ENCODE measurements at regions not wholly inside any gene's neighbourhood (a gene's known extent, or its start where the extent isn't known, plus 50 kb on each side); places are given as distances from the start of the nearest gene placed in this dataset.
A peak's percentile ranks its signal among the peaks of the same experiment; 100 is the strongest.

DNA sequence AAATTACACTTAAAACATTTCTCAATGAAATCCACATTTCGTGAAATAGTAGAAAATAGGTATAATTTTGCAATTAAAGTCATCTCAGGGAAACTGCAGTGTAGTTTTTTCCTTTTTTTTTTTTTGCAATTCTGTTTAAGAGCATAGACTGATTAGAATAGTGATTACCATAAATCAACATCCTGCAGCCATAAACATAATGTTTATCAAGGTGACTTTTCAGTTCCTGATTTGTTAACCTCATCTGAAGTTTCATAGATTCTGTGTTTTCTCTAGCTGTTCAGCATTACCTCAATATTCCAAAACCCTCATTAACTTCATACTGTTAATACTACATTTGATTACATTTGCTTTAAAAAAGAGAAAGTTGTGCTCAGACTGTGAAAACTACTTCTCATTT, 286.3 kb upstream of the DACH1 start:
- no TSS peak for BruUV-seq (replicated peaks)
- POLR2A ChIA-PET (ENCODE audit: low non-redundant PET) = no interaction called here
- H3K9me3 ChIP-seq (ENCODE audit: low read depth, low read length, poor library complexity, severe bottlenecking) = no peaks in the 10 kb centered on the region
- H3K4me3 ChIP-seq (ENCODE audit: low read depth, low read length, poor library complexity, severe bottlenecking) = no peak overlapping the region
- no peak overlapping the region for H3K27ac ChIP-seq (ENCODE audit: low read depth, low read length, poor library complexity, severe bottlenecking)
- no peaks in the 10 kb centered on the region for H3K4me1 ChIP-seq (ENCODE audit: insufficient read depth, low read length, poor library complexity, severe bottlenecking)
- intact Hi-C loops (cut with micrococcal nuclease; ENCODE audit: unreplicated experiment) = no loop called here
- CTCF ChIA-PET = no interaction called here
- H3K27me3 ChIP-seq (replicated peaks; ENCODE audit: insufficient read depth, low read depth, low read length, poor library complexity) = peaks cover 36% of the 10 kb centered on the region
- no peaks in the 10 kb centered on the region for H3K36me3 ChIP-seq (ENCODE audit: insufficient read depth, low read length, poor library complexity, severe bottlenecking)
- TF ChIP-seq, protein P1, sequence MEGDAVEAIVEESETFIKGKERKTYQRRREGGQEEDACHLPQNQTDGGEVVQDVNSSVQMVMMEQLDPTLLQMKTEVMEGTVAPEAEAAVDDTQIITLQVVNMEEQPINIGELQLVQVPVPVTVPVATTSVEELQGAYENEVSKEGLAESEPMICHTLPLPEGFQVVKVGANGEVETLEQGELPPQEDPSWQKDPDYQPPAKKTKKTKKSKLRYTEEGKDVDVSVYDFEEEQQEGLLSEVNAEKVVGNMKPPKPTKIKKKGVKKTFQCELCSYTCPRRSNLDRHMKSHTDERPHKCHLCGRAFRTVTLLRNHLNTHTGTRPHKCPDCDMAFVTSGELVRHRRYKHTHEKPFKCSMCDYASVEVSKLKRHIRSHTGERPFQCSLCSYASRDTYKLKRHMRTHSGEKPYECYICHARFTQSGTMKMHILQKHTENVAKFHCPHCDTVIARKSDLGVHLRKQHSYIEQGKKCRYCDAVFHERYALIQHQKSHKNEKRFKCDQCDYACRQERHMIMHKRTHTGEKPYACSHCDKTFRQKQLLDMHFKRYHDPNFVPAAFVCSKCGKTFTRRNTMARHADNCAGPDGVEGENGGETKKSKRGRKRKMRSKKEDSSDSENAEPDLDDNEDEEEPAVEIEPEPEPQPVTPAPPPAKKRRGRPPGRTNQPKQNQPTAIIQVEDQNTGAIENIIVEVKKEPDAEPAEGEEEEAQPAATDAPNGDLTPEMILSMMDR (conservative IDR thresholded peaks at IDR 0.05; ENCODE audit: low read depth, low read length) = no peak
- no peak for TF ChIP-seq EZH2 (IDR thresholded peaks at IDR 0.05; ENCODE audit: borderline replicate concordance, low read depth, low read length, poor library complexity, severe bottlenecking)
- DNase-seq (ENCODE audit: low spot score) = no peak

DNA sequence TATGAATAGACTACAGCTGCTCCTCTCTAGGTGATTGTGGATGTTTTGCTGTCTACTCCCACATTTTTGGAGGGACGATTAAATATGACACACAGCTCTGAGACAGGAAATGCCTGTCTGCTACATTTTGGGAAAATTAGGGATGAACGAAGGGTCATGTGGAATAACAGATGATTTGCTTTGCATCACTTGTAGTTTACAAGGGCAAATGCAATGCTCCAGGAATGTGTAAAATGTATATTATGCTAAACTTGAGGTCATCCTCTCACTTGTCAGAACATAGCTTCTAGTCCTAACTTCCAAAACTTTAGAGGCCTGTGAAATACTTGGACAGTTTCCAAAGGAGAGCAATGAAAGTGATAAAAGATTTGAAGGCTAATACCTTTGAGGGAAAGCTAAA, 284.2 kb upstream of the DACH1 start:
- no peaks in the 10 kb centered on the region for H3K4me1 ChIP-seq (ENCODE audit: insufficient read depth, low read length, poor library complexity, severe bottlenecking)
- H3K27me3 ChIP-seq (replicated peaks; ENCODE audit: insufficient read depth, low read depth, low read length, poor library complexity) = peaks cover 24% of the 10 kb centered on the region
- no peak overlapping the region for H3K27ac ChIP-seq (ENCODE audit: low read depth, low read length, poor library complexity, severe bottlenecking)
- TF ChIP-seq EZH2 (IDR thresholded peaks at IDR 0.05; ENCODE audit: borderline replicate concordance, low read depth, low read length, poor library complexity, severe bottlenecking) = no peak
- TF ChIP-seq, protein P1 (conservative IDR thresholded peaks at IDR 0.05; ENCODE audit: low read depth, low read length) = no peak
- peak; percentile 14 for DNase-seq (ENCODE audit: low spot score)
- H3K9me3 ChIP-seq (ENCODE audit: low read depth, low read length, poor library complexity, severe bottlenecking) = no peaks in the 10 kb centered on the region
- intact Hi-C loops (cut with micrococcal nuclease; ENCODE audit: unreplicated experiment) = no loop called here
- no peaks in the 10 kb centered on the region for H3K36me3 ChIP-seq (ENCODE audit: insufficient read depth, low read length, poor library complexity, severe bottlenecking)
- ChIA-PET POLR2A (ENCODE audit: low non-redundant PET) (no interaction called here), CTCF (no interaction called here)
- no TSS peak for BruUV-seq (replicated peaks)
- H3K4me3 ChIP-seq (ENCODE audit: low read depth, low read length, poor library complexity, severe bottlenecking) = no peak overlapping the region

DNA sequence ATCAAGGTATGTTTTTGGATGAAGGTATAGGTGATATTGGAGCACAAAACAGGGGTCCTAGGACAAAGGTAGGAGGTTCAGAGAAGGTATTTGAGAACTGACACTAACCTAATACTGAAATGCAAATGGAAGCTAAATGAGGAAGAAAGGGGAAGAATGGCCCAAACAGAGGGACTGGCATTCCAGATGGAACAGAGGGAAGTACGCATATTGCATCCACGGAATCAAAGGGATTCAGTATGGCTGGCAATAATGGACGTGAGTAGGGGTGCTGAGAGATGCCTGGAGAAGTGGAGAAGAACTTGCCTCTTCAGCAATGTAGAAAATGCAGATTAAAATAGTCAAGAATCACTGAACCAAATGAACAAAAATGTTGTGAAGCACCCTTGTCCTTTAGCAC, 283.5 kb upstream of the DACH1 start:
- no peak for DNase-seq (ENCODE audit: low spot score)
- Histone ChIP-seq H3K4me1 (ENCODE audit: insufficient read depth, low read length, poor library complexity, severe bottlenecking) (no peaks in the 10 kb centered on the region), H3K27ac (ENCODE audit: low read depth, low read length, poor library complexity, severe bottlenecking) (no peak overlapping the region), H3K27me3 (replicated peaks; ENCODE audit: insufficient read depth, low read depth, low read length, poor library complexity) (peaks cover 20% of the 10 kb centered on the region), H3K4me3 (ENCODE audit: low read depth, low read length, poor library complexity, severe bottlenecking) (no peak overlapping the region), H3K36me3 (ENCODE audit: insufficient read depth, low read length, poor library complexity, severe bottlenecking) (no peaks in the 10 kb centered on the region), H3K9me3 (ENCODE audit: low read depth, low read length, poor library complexity, severe bottlenecking) (no peaks in the 10 kb centered on the region)
- ChIA-PET CTCF (no interaction called here), POLR2A (ENCODE audit: low non-redundant PET) (no interaction called here)
- no peak for TF ChIP-seq EZH2 (IDR thresholded peaks at IDR 0.05; ENCODE audit: borderline replicate concordance, low read depth, low read length, poor library complexity, severe bottlenecking)
- TF ChIP-seq, protein P1 (conservative IDR thresholded peaks at IDR 0.05; ENCODE audit: low read depth, low read length) = no peak
- intact Hi-C loops (cut with micrococcal nuclease; ENCODE audit: unreplicated experiment) = no loop called here
- no TSS peak for BruUV-seq (replicated peaks)
